ENCODE measurements at regions not wholly inside any gene's neighbourhood (a gene's known extent, or its start where the extent isn't known, plus 50 kb on each side); places are given as distances from the start of the nearest gene placed in this dataset.

DNA sequence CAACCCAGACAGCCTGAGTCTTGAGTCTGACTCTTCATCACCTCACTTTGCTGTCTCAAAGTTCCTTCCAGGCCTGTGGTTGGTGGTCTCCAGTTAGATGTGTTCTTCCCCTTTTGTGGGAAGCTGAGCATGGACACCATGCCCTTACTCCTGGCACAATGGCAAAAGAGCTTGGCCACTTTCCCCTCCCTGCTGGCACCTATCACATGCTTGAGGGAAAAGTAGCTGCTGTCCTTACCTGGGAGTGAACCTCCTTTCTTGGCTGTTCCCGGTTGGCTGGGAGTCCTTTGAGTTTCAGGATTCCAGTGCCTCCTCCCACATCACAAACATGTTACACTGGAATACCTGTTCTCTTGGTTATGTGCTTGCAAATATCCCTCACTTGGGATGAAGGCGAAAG lies 97.8 kb downstream of the GATA6 start:
- Histone ChIP-seq H3K4me1 (ENCODE audit: control insufficient read depth in 1 of 2, insufficient read depth in 1 of 2, low read depth in 1 of 2, low read length in 1 of 2) (no peaks in the 10 kb centered on the region), H3K36me3 (no peaks in the 10 kb centered on the region), H3K27ac (no peak overlapping the region), H3K9me3 (no peaks in the 10 kb centered on the region), H3K4me3 (ENCODE audit: low read depth in 1 of 2, low read length in 1 of 2) (no peak overlapping the region), H3K27me3 (no peaks in the 10 kb centered on the region)
- TF ChIP-seq, protein P1, sequence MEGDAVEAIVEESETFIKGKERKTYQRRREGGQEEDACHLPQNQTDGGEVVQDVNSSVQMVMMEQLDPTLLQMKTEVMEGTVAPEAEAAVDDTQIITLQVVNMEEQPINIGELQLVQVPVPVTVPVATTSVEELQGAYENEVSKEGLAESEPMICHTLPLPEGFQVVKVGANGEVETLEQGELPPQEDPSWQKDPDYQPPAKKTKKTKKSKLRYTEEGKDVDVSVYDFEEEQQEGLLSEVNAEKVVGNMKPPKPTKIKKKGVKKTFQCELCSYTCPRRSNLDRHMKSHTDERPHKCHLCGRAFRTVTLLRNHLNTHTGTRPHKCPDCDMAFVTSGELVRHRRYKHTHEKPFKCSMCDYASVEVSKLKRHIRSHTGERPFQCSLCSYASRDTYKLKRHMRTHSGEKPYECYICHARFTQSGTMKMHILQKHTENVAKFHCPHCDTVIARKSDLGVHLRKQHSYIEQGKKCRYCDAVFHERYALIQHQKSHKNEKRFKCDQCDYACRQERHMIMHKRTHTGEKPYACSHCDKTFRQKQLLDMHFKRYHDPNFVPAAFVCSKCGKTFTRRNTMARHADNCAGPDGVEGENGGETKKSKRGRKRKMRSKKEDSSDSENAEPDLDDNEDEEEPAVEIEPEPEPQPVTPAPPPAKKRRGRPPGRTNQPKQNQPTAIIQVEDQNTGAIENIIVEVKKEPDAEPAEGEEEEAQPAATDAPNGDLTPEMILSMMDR (IDR thresholded peaks at IDR 0.05), result no peak

DNA sequence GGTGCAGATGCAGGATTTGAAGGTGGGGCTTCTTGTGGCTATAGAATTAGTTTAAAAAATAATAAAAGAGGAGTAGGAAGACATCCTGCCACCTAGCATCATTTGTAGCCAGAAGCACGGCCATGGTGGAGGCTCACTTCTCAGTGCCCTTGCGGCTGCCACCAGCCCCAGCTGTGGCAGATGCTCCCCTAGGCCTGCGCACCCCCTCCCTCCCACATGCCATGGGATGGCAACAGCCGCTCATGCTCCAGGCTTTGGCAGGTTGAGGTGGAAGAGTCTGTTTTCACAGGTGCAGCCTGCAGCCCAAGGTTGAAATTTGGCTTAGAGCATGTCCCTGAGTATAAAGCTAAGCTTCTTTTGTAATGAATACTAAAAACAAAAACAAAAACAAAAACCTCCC lies 96.4 kb downstream of the GATA6 start:
- Histone ChIP-seq H3K27ac (no peak overlapping the region), H3K4me1 (ENCODE audit: control insufficient read depth in 1 of 2, insufficient read depth in 1 of 2, low read depth in 1 of 2, low read length in 1 of 2) (no peaks in the 10 kb centered on the region), H3K27me3 (no peaks in the 10 kb centered on the region), H3K36me3 (no peaks in the 10 kb centered on the region), H3K9me3 (no peaks in the 10 kb centered on the region), H3K4me3 (ENCODE audit: low read depth in 1 of 2, low read length in 1 of 2) (no peak overlapping the region)
- TF ChIP-seq, protein P1 (IDR thresholded peaks at IDR 0.05), result no peak

DNA sequence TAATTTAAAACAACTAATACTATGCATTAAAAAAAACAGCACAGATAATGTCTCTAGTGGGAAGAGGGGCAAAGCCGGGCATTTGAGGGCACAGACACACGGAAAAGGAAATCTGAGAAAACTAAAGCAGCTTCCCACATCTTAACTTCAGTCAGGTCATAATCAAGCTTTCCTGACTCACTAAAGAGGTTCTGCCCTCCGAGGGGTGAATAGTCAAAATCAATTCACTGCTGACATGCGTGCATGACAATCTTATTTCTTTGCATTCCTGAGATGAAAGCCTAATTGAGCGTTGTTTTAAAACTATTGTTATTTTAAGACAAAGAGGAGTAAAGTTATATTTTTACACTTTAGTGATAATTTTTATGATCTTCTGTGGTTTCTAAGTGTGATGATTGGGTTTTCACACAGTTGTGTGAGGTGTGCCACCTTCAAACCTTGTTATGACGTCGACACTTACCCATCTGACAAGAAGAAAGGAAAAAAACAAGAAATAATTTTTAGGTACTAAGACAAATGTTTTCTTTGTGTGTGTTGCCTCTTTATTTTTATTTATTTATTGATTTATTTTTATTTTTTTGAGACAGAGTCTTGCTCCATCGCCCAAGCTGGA lies 90.9 kb downstream of the GATA6 start:
- Histone ChIP-seq H3K27ac (no peak overlapping the region), H3K9me3 (no peaks in the 10 kb centered on the region)

DNA sequence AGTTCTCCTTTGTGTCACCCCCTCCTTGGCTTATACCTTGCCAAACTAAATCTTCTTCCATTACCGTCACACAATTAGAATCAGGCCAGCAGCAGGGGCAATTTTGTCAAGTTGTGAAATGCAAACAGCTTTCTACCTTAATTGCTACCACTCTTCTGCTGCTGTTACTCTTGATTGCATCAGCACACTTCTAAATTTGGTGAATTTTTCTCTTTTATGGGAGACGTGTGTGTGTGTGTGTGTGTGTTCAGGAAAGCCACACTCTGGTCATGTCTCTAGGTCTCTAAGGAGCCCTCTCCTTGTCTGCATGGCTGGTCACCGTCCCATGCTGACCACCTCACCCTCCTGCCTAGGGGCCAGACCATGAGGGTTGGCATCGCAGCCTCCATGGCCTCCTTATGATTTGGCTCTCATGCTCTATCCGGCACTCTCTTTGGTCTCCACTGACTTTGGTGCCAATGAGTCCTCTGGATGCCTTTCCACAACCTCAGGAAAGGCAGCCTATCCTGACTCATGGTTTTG lies 87.7 kb downstream of the GATA6 start:
- Histone ChIP-seq H3K27ac (no peak overlapping the region), H3K4me1 (ENCODE audit: control insufficient read depth in 1 of 2, insufficient read depth in 1 of 2, low read depth in 1 of 2, low read length in 1 of 2) (no peaks in the 10 kb centered on the region), H3K36me3 (no peaks in the 10 kb centered on the region), H3K9me3 (no peaks in the 10 kb centered on the region), H3K27me3 (peaks cover 17% of the 10 kb centered on the region), H3K4me3 (ENCODE audit: low read depth in 1 of 2, low read length in 1 of 2) (no peak overlapping the region)
- TF ChIP-seq, protein P1 (IDR thresholded peaks at IDR 0.05), result no peak

More for the DNA sequence above, 90.9 kb downstream of the GATA6 start:
- Histone ChIP-seq H3K36me3 (no peaks in the 10 kb centered on the region), H3K4me3 (ENCODE audit: low read depth in 1 of 2, low read length in 1 of 2) (no peak overlapping the region), H3K27me3 (no peaks in the 10 kb centered on the region), H3K4me1 (ENCODE audit: control insufficient read depth in 1 of 2, insufficient read depth in 1 of 2, low read depth in 1 of 2, low read length in 1 of 2) (no peaks in the 10 kb centered on the region)
- TF ChIP-seq, protein P1 (IDR thresholded peaks at IDR 0.05), result no peak

DNA sequence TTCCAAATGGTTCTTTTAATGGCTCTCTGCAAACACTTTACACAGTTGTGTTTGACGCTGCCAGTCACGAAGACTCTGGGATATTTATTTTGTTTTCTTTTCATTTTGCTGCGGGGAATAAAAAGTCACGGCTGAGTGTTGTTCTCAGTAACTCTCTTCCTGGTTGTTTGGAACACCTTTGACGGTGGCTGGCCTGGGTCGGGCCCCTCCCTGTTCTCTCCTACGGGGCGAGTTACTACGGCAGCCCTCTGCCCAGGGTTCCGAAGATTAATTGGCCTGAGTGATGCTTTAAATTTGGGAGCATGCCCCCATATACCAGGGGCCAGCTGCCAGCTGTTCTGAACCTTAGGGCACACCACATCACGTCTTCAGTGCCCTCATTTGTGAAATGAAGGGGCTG lies 84.7 kb downstream of the GATA6 start:
- Histone ChIP-seq H3K27me3 (peaks cover 17% of the 10 kb centered on the region), H3K4me1 (ENCODE audit: control insufficient read depth in 1 of 2, insufficient read depth in 1 of 2, low read depth in 1 of 2, low read length in 1 of 2) (no peaks in the 10 kb centered on the region), H3K36me3 (no peaks in the 10 kb centered on the region), H3K4me3 (ENCODE audit: low read depth in 1 of 2, low read length in 1 of 2) (no peak overlapping the region), H3K9me3 (no peaks in the 10 kb centered on the region), H3K27ac (no peak overlapping the region)
- TF ChIP-seq, protein P1 (IDR thresholded peaks at IDR 0.05), result no peak
